SU-DHL-6 (cell line): ENCODE measurements at regions not wholly inside any gene's neighbourhood (a gene's known extent, or its start where the extent isn't known, plus 50 kb on each side); places are given as distances from the start of the nearest gene placed in this dataset.

Source experiments
- H2AFZ ChIP-seq: fragments of 200-600 bp; sonication (generic); 2 replicates; pipeline ENCODE4 v1.6.1; 2014; ENCODE audit warnings: low read depth, mild to moderate bottlenecking, moderate library complexity, mixed read lengths, antibody characterized with exemption, low read length; ENCODE audit not compliant: severe bottlenecking
- H3F3A ChIP-seq: fragments of 200-600 bp; shearing (Covaris generic); 2 replicates; pipeline ENCODE4 v1.6.0; 2016; ENCODE audit warnings: antibody characterized with exemption, mild to moderate bottlenecking; ENCODE audit not compliant: insufficient read depth
- H3K27ac ChIP-seq: fragments of 200-600 bp; sonication (generic); 2 replicates; pipeline ENCODE4 v1.5.1; 2016; ENCODE audit warnings: low read depth, mild to moderate bottlenecking, low read length, moderate library complexity, mixed read lengths
- H3K27me3 ChIP-seq: fragments of 200-600 bp; sonication (generic), shearing (Covaris generic); 2 replicates; pipeline ENCODE4 v1.6.0; 2014; ENCODE audit warnings: mild to moderate bottlenecking, low read length
- H3K36me3 ChIP-seq: fragments of 200-600 bp; sonication (generic); 2 replicates; pipeline ENCODE4 v1.6.1; 2014; ENCODE audit warnings: mild to moderate bottlenecking, low read length, mixed read lengths
- H3K4me2 ChIP-seq: fragments of 300-600, 200-600 bp; shearing (Covaris generic), sonication (generic); 2 replicates; pipeline ENCODE4 v1.6.0; 2014; ENCODE audit warnings: low read length, low read depth, mild to moderate bottlenecking; ENCODE audit not compliant: poor library complexity, severe bottlenecking
- H3K4me3 ChIP-seq: fragments of 200-600 bp; sonication (generic); 2 replicates; pipeline ENCODE4 v1.5.1; 2014; ENCODE audit warnings: antibody characterized with exemption, low read length, mild to moderate bottlenecking, mixed read lengths; ENCODE audit not compliant: insufficient read depth, poor library complexity, severe bottlenecking
- H3K79me2 ChIP-seq: fragments of 200-600 bp; sonication (generic); 2 replicates; pipeline ENCODE4 v1.6.1; 2014; ENCODE audit warnings: mild to moderate bottlenecking, low read length, moderate library complexity; ENCODE audit not compliant: insufficient read depth
- H3K9ac ChIP-seq: fragments of 200-600 bp; sonication (generic); 2 replicates; pipeline ENCODE4 v1.7.0; 2014; ENCODE audit warnings: mild to moderate bottlenecking, low read length
- H3K9me2 ChIP-seq: fragments of 200-600 bp; sonication (generic); replicated peaks from 2 replicates; pipeline ENCODE4 v1.6.1; 2014; ENCODE audit warnings: low read length; ENCODE audit not compliant: insufficient read depth
- H3K9me3 ChIP-seq: fragments of 200-600 bp; sonication (generic); 2 replicates; pipeline ENCODE4 v1.6.1; 2014; ENCODE audit warnings: low read length, mixed read lengths; ENCODE audit not compliant: insufficient read depth
- H4K20me1 ChIP-seq: fragments of 200-600 bp; sonication (generic); 2 replicates; pipeline ENCODE4 v1.6.1; 2014; ENCODE audit warnings: low read depth, mild to moderate bottlenecking, antibody characterized with exemption, low read length, moderate library complexity, mixed read lengths
- CTCF ChIP-seq: fragments of 200-600 bp; sonication (generic); IDR thresholded peaks from one replicate; pipeline ENCODE4 v1.5.1; 2017; ENCODE audit warnings: antibody characterized with exemption, mild to moderate bottlenecking, low read length, moderate library complexity; ENCODE audit not compliant: insufficient read depth, poor library complexity, severe bottlenecking
- EZH2phosphoT487 ChIP-seq: fragments of 200-600 bp; sonication (generic), shearing (Covaris generic); conservative IDR thresholded peaks from 2 replicates; pipeline ENCODE4 v1.6.1; 2018; ENCODE audit warnings: mild to moderate bottlenecking, antibody characterized with exemption, low read length, moderate library complexity, mixed read lengths

GRCh38 chr2:176763851-176764404, 448.7 kb upstream of the HNRNPA3 start:
- peak overlapping the region; percentile 64 for H3K27ac ChIP-seq
- TF ChIP-seq EZH2phosphoT487 (no peak), CTCF (no peak)
- H3K9me2 ChIP-seq, result no peaks in the 10 kb centered on the region
- H3K9ac ChIP-seq, result no peak overlapping the region
- no peaks in the 10 kb centered on the region for H3K79me2 ChIP-seq
- no peaks in the 10 kb centered on the region for H3K27me3 ChIP-seq
- no peaks in the 10 kb centered on the region for H3K9me3 ChIP-seq
- H2AFZ ChIP-seq, result no peak overlapping the region
- H3K4me2 ChIP-seq, result peak overlapping the region; percentile 25
- H3F3A ChIP-seq, result no peaks in the 10 kb centered on the region
- no peaks in the 10 kb centered on the region for H3K36me3 ChIP-seq
- H4K20me1 ChIP-seq, result no peaks in the 10 kb centered on the region
- H3K4me3 ChIP-seq, result no peak overlapping the region

GRCh38 chr2:176764921-176765320, 447.7 kb upstream of the HNRNPA3 start:
- H4K20me1 ChIP-seq, result no peaks in the 10 kb centered on the region
- H3F3A ChIP-seq, result no peaks in the 10 kb centered on the region
- no peaks in the 10 kb centered on the region for H3K27me3 ChIP-seq
- H3K79me2 ChIP-seq, result no peaks in the 10 kb centered on the region
- TF ChIP-seq CTCF, result no peak
- TF ChIP-seq EZH2phosphoT487, result no peak
- H3K9ac ChIP-seq, result no peak overlapping the region
- no peaks in the 10 kb centered on the region for H3K36me3 ChIP-seq
- no peak overlapping the region for H3K4me2 ChIP-seq
- H3K9me2 ChIP-seq, result no peaks in the 10 kb centered on the region
- no peak overlapping the region for H3K4me3 ChIP-seq
- H3K27ac ChIP-seq, result peak overlapping the region; percentile 64
- no peak overlapping the region for H2AFZ ChIP-seq
- H3K9me3 ChIP-seq, result no peaks in the 10 kb centered on the region

- no peak for TF ChIP-seq CTCF
- no peak for TF ChIP-seq EZH2phosphoT487
- no peaks in the 10 kb centered on the region for H3K79me2 ChIP-seq
- no peak overlapping the region for H3K9ac ChIP-seq
- no peaks in the 10 kb centered on the region for H3K9me3 ChIP-seq
- H2AFZ ChIP-seq, result no peak overlapping the region
- no peak overlapping the region for H3K4me2 ChIP-seq
- H3F3A ChIP-seq, result no peaks in the 10 kb centered on the region
- no peak overlapping the region for H3K27ac ChIP-seq
- H3K4me3 ChIP-seq, result no peak overlapping the region
- H3K36me3 ChIP-seq, result no peaks in the 10 kb centered on the region
- H4K20me1 ChIP-seq, result no peaks in the 10 kb centered on the region
- no peaks in the 10 kb centered on the region for H3K9me2 ChIP-seq
- no peaks in the 10 kb centered on the region for H3K27me3 ChIP-seq
Measured at GRCh38 chr2:176766005-176766404, 446.6 kb upstream of the HNRNPA3 start.
